Uterus (tissue), 2 donors: ENCODE measurements at regions not wholly inside any gene's neighbourhood (a gene's known extent, or its start where the extent isn't known, plus 50 kb on each side); places are given as distances from the start of the nearest gene placed in this dataset.

ENCODE experiments used
- CTCF ChIP-seq, 4 experiments: fragments of 200-600 bp in 2 of 4; fragments of 450-650 bp in 2 of 4; sonication (generic) in 2 of 4; IDR thresholded peaks; one replicate each; pipeline ENCODE4 v1.5.1; 2016 to 2019; ENCODE audit warnings: antibody characterized with exemption in 4 of 4, mild to moderate bottlenecking in 2 of 4, moderate library complexity in 1 of 4
- POLR2A ChIP-seq, 2 donors: fragments of 450-650 bp; IDR thresholded peaks; one replicate each; pipeline ENCODE4 v1.6.1; 2016; ENCODE audit warnings: antibody characterized with exemption in 2 of 2, mild to moderate bottlenecking in 1 of 2, moderate library complexity in 1 of 2

GRCh38 chr4:84413976-84414375 lies 85.1 kb downstream of the NKX6-1 start:
- TF ChIP-seq CTCF (IDR thresholded peaks at IDR 0.05) (no peak), POLR2A (IDR thresholded peaks at IDR 0.05) (no peak)
